ENCODE measurements at regions not wholly inside any gene's neighbourhood (a gene's known extent, or its start where the extent isn't known, plus 50 kb on each side); places are given as distances from the start of the nearest gene placed in this dataset.

DNA sequence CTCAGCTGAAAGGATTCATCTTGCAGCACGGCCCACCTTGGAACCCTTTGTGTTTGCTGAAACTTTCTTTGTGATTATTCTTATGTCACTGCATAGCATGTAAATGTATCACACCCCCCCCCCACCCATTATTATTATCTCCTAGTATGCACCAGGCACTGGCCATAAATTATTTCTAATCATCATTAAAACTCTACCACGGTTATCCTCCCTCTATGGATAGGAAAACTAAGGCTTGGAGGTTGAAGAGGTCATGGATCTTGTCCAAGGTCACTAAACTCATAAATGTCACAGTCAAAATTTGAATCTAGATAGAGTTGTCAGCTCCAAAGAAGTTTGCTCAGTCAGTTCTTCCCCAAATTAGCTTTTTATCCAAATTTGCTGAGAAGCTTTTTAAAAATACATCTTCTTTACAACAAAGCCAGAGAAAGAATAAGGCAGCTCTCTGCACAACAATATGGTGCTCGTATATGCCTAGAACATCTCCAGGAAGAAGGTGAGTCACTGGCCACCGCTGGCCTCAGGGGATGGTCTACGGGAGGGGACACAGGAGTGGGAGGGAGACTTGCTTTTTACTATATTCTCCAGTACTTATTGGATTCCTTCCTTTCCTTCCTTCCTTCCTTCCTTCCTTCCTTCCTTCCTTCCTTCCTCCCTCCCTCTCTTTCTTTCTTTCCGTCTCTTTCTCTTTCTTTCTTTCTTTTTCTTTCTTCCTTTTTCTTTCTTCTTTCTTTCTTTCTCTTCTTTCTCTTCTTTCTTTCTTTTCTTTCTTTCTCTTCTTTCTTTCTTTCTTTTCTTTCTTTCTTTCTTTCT lies 134.5 kb downstream of the VEGFA start:
- DNase-seq (ENCODE audit: low read depth in 3 of 3): no peak

DNA sequence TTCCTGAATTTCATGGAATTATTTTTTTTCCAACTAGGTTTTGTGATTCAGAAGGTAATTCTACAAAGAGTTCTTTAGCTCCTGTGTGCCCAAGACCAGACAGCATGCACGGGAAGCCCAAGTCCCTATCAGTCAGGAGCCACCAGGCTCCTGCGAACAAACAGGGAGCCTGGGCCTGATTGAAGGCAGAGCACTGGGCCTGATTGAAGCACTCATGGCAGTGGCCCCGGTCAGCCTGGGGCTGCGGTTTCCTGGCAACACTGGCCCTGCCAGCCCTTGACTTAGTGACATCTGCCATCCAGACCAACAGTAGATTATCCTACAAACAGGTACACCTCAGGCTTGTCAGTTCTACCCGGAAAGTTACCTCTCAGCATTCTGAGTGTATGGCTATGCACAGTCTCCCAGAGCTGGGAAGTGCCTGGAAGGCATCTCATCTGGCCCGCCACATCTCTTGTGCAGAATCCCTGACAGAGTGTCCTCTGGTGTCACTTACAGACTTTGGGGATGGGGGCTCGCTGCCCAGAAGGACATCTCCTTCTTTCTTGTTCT lies 133.8 kb downstream of the VEGFA start:
- no peak for DNase-seq (ENCODE audit: low read depth in 3 of 3)

DNA sequence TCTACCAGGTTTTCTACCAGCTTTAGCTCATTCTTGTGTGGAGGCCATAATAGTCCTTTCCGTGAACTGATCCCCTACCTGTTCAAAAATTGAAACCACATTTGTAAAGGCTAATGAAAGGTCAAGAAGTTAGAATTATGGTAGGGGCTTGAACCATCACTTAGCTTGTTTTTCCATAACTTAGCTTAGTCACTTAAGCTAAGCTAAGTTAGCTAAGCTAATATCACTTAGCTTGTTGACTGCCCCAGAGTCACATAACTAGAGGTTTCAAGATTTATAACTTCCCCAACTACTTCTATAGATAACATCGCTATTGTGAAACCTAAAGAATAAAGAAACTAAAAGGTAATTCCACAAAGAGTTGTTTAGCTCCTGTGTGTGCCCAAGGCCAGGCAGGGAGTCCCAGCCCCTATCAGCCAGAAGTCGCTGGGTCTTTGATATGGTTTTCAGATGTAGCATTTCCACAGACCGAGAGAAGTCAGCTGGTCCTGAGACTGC lies 131.8 kb downstream of the VEGFA start:
- no peak for DNase-seq (ENCODE audit: low read depth in 3 of 3)

DNA sequence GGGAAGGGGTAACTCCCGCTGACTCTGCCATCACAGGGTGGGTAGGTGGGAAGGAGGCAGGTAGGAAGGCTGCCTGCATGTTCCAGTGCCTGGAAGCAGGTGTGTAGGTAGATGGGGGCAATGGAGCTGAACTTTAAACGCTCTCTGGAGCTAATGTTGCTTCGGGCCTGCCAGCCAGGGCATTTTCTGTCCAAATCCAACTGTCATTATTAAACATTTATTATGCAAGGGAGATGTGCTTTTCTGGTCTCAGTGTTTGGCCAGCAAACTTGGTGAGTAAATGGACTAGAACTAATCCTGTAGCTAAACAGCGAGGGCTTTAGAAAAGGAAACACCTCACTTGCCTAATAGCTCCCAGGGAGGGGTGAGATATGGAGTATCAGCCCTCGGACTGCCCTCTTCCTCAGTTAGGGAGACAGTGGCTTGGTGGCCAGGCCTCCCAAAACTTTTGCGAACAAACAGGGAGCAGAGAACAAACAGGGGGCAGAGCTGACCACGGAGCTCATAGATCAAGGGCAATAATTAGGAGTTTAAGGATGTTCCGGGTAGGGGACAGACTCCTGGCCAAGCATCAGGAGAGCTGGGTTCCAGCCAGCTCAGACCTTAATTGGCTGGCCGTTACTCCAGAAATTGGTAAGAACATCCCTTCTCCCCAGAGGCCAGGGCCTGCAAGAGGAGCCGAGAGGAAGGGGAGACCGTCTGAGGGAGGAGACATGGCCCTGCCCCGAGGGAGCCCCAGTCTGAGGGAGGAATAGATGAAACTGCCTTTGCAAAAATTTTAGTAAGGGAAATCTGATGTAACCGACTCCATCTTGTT lies 131.1 kb downstream of the VEGFA start:
- DNase-seq (ENCODE audit: low read depth in 3 of 3): no peak

DNA sequence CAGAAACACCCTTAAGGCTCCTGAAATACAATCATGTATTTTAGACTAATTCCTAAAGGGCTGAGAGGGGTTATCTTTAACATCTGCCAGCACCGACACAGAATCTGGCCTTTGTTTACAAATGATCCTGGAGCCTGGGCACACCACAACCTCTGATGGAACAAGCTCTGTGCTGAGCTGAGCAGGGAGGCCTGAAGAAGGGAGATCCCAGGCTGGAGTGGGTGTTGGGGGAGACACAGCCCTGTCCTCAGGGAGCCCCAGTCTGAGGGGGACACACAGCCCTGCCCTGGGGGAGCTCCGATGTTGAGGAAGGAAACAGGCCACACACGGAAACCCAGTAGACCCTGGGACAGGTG lies 130.5 kb downstream of the VEGFA start:
- DNase-seq (ENCODE audit: low read depth in 3 of 3): no peak

DNA sequence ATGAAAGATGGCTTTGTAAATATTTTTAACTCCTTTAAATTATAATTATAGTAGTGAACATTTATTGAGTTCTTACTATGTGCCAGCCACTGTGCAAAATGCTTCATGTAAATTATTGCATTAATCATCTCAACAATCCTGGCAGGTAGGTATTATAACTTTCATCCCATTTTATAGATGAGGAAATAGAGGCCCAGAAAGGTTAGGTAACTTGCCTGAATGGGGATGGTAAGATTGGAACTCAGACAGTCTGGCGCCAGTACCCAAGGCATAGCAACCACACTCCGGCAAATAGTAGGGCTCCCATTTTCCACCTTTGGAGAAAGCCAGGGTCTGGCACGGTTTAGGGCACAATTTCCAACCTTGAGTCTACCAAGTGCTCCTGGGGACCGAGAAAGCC lies 129.8 kb downstream of the VEGFA start:
- no peak for DNase-seq (ENCODE audit: low read depth in 3 of 3)

DNA sequence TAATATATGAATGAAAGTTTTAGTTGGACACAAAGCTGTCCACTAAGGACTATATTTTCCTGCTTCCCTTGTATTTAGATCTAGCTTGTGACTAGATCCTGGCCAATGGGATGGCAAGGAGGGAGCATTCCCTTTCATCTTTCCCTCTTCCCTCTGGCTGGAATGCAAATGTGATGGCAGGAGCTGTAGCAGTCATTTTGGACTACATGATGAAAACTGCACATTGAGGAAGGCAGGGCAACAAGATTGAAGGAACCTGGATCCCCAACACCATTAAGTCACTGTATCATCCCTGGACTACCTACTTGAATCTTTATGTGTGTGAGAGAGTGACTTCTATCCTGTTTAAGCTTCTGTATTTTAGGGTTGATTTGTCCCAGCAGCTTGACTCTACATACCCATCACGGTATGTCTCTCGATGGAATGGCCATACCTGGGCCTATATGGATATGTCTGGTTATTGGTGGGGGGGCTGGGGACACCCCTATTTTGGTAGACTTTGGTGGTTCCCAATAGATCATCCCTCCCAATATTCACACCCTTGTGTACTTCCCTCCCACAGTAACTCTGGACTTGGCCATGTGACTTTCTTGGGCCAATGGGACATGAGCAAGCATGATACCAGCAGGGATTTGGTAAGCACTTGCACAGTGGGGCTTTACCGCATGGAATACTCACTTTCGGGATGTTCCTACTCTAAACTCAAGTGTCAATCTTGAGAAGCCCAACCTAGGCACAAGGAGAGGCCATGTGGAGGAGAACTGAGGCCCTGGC lies 128.5 kb downstream of the VEGFA start:
- DNase-seq (ENCODE audit: low read depth in 3 of 3): no peak

DNA sequence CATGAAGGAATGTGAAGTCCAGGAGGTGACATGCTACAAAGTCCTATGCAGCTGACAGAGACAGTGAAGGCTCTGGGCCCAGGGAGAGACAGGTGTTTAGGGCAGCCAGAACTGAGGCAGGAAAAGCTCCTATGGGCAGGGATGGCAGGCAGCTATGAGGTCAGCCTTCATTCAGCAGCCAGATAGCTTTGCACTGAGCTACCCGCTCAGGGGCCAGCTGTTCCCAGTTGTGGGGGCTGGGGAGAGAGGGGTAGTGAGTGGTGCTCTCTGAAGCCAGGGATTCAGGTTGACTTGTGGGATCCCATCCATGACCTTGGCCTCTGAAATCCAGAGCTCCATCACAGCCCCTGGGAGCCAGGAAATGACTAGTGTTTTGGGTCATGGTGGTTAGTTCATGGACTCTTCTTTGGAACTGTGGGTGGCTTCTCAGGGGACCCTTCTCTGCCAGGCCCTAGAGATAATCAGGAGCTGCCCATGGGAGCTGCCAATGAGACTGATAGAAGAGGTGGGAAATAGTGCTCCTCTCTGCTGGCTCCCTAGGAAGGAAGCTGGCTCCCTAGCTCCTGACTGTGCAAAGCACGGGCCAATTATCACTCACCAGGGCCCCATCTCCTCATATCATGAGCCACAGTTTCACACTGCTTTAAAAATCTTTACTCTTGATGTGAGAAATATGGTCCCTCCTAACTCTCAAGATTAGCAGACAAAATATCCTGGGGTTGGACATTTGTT lies 127.7 kb downstream of the VEGFA start:
- DNase-seq (ENCODE audit: low read depth in 3 of 3): no peak

DNA sequence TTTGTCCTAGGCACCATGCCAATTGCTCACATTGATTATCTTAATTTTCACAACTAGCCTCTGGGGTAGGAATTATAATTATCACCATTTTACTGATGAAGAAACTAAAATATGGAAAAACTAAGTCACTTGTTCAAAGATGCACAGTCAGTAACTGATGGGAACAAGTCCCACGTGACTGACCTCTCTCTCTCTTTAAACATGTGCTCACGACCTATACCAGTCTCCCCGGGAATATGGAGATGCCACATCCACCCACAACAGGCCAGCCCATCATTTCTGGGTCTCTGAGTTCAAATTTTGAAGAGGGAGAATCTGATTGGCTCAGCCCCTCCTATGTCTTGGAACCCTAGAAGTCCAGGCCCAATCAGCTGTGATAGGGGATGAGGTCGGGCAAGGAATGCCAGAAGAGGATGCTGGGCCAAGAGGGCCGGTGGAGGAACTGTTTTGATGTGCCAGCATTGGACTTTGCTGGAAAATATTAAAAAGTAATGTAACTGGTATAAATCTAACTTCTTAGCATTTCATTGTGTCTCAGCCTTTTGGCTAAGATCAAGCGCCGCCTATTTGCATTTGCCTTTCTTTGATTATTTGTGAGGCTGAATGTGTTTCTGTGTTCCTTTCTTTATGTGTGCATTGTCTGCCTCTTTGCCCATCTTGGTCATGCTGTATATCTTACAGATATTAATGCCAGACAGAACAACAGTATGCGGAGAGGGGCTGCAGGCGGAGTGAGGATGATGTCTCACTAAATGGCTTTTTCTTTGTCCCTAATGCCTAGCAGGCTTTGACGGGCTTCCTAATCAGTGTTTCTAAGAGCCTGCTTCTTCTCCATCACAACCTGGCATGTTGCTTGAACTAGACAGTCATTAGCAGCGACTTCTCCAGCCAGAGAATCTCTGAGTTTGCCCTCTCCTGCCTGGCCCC lies 126.6 kb downstream of the VEGFA start:
- no peak for DNase-seq (ENCODE audit: low read depth in 3 of 3)

DNA sequence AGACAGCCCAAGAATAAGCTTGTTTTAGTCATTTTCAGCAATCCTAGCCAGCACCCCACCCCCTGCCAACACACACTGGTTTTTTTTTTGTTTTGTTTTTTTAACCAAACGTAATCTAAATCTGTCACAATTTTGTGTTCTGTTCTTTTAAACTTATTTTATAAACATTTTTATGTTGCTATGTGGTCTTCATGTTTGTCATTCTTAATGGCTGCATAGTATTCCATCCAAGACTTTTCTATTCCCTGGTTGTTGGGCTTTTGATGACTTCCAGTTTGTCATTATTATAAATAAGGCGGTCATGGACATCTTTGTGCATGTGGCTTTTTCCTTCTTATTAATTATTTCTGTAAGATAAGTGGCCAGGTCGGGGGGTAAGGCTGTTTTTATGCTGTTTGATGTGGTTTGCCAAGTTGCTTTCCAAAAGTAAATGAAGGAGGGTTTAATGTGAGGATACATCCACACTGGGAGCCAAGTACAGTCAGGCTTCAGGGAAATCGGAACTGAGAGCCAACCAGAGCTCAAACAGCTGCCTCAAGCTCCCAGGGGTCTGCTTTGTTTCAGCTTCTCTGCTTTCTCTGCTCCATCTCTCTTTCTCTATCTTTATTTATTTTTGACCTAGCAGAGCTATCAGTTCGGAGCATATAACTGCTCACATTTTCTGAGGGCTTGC lies 125.8 kb downstream of the VEGFA start:
- DNase-seq (ENCODE audit: low read depth in 3 of 3): no peak

DNA sequence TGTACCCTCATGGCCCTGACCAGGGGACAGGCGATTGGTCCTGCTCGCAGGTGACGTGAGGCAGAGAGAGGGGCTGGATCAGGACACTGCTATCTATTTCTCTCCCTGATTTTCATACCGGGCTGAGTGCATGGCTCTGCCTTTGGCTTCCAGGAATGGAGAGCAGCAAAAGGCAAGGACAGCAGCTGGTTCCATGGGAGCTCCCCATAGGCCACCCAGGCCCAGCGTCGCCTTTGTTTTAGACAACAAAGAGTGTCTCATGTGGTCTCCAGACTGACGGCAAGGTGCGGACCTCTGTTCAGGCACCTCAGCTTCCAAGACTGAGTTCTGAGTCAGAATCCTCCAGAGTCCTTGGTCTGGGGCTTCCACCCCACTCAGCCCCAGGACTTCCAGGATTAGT lies 123.1 kb downstream of the VEGFA start:
- no peak for DNase-seq (ENCODE audit: low read depth in 3 of 3)

DNA sequence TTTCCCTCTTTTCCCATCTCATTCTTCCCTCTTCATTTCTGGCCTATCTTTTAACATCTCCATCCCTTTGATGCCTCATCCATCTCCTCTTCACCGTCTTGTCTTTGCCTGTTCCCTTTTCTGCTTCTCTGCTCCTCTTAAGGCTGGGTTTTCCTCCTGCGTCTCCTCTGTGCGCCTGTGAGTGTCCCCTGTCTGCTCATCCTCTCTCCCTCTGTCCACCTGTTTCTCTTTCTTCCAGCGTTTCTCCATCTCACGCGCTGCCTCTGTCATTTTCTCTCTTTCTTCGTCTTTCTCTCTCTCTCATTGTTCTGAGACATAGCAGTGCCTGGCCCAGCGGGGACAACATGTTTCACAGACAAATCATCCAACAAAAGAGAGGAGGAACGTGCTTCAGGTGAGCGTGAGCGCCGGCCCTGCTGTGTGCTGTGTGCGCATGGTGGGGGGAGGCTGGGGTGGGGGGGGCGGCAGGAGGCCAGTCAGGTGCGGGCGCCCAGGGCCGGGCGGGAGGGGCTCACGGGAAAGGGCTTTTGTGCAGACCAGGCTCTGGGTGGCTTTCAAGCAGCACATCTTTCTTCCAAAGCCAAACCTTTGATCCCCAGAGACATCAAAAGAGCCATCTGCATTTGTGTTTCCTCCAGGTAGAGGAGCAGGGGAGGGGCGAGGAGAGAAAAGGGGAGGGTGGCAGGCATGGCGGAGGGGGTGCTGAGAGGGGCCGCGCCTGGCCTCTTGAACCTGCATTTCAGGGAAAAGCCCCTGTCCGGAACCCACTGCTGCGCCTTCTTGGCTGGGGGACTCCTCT lies 121.3 kb downstream of the VEGFA start:
- DNase-seq (ENCODE audit: low read depth in 3 of 3): no peak

DNA sequence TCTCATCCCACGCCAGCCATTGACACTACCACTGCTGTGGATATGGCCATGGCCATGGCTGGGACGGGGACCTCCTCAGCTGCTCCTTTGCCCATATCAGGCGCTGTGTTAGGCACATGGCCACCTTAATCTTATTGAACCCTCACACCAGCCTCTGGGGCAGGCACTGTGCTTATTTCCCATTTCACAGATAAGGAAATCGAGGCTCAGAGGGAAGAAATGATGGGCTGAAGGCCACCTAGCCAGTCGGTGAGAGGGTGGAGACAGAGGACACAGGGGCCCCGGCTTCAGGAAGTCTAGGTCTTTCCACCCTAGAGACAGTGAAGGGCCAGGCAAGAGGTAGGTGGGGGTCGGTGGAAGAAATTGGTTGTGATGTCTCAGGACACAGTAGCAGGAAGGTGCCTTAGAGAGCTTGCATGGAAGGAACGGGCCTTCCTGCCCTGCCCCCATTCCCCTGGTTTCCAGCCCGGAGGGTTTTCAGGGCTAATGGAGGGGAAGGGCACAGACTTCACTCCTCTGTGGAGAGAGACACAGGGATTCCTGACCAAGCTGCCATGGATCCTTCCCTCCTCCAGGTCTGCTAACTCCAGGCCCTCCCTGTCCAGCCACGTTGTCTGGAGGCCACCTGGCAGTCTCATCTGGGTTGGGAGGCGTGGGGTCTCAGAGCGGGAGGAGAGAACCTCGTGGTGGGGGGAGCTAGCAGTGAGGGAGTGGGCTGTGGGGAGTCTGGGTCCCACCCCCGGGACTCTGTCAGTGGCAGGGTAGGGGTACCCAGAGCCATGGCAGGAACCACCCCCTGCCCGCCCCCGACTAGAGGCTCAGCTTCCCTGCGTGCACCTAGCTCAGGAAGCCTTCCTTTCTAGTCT lies 120.4 kb downstream of the VEGFA start:
- DNase-seq (ENCODE audit: low read depth in 3 of 3): no peak

DNA sequence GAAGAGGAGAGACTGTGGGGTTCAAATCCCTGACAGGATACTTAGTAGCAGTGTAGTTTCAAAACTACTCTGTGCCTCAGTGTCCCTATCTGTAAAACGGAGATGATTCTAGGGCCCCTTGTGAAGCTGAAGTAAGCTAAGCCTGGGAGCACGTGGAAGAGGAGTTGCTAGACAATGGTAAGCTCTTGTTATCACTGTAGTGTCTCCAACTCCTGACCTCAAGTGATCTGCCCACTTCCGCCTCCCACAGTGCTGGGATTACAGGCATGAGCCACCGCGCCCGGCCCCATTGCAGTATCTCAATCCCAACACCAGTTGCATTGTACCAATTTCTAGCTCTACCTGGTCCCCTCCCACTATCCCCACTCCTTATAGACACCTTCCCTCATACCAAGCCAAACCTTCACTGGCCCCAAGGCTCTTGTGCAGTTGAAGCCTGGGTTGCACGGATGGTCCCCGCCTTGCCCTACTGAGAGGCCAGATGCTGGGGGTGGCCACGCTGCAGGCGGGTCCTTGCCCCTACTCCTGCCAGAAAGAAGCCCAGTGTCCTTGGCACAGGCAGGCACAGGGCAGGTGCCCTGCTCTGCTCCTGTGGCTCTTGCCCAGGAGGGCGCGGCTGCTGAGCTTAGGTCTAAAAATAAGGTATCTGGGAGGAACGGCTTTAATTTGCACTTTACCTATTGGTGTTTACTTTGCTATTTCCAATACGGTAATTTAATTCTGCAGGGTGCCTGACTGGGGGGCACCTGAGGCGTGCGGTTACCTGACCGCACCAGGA lies 118.1 kb downstream of the VEGFA start:
- DNase-seq (ENCODE audit: low read depth in 3 of 3): no peak

DNA sequence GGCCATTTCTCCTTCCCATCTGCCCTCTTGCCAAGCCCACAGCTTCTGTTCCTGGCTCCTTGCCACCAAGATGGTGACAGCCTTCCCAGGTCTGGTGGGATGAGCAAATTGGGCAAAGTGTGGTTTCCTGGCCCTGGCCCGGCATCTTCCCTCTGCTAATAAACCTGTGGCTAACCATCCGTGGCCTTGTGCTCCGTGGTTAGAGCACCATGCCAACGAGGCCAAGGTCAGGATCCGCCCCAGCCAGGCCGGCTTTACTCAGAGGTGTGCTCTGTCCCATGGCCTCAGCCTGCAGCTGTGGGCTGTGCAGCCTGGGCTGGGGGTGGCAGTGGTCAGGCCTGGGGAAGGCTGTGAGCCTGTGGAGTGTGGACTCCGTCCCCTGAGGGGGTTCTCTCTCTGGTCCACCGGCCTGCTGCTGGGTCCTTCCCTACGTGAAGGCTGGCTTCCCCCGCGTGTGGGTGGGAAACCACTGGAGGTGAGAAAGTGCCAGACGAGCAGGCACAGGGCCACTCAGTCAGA lies 117.4 kb downstream of the VEGFA start:
- no peak for DNase-seq (ENCODE audit: low read depth in 3 of 3)

DNA sequence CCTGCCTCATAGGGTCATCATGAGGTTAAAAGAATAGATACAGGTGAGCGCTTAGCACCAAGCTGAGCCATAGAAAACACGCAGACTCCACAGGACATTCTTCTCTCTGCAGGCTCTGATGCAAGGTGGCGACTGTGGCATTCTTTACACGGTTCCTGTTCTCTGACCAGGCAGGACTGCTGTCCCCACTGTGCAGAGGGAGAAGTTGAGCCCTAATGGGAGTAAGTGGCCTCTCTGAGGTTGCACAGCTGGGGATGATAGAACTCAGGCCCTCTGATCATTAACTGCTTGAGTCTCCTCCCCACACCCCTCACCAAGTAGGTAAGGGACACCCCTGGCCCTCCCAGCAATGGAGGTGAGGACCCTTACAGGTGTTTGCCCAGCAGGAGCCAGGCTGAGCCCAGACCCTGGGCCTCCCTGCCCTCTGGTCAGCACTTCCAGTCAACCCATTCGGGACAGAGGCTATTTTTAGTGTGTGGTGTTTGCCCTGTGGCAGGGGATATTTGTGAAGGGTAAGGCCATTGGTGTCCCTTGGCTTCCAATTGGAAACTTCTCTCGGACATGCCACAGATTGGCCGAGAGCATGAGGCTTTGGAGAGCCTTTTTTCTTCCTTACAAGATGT lies 116.8 kb downstream of the VEGFA start:
- no peak for DNase-seq (ENCODE audit: low read depth in 3 of 3)

Measured in stimulated activated CD4-positive, alpha-beta T cell treated with anti-CD3 and anti-CD28 coated beads, TNF-alpha, amount 100 ng/mL, for 48 hours (primary cell).